CD4-positive, alpha-beta T cell treated with Interleukin-12 subunit alpha and Interleukin-12 subunit beta, for 1 hour (primary cell): ENCODE measurements at regions not wholly inside any gene's neighbourhood (a gene's known extent, or its start where the extent isn't known, plus 50 kb on each side); places are given as distances from the start of the nearest gene placed in this dataset.

Experiments
- DNase-seq: peaks from one replicate; pipeline ENCODE4 v3.0.0-alpha.2; 2020

DNA sequence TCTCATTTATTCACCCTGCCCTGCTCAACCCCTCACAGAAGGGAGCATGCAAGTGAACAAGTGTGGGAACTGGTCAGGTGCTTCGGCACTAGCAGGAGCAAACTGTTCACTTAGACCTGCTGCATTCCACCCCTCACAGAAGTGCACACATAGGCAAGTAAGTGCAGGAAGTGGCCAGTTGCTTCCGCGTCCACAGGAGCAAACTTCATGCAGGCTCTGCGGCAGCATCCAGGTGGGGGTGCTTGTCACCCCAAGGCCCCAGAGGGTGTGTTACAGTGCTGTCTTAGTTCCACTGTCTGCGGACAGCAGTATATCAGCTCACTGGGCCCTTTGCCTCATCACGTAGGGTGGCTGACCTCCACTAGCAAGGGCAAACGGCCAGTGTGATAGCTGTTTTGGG, 167.3 kb upstream of the AVPR1A start:
- no peak for DNase-seq

DNA sequence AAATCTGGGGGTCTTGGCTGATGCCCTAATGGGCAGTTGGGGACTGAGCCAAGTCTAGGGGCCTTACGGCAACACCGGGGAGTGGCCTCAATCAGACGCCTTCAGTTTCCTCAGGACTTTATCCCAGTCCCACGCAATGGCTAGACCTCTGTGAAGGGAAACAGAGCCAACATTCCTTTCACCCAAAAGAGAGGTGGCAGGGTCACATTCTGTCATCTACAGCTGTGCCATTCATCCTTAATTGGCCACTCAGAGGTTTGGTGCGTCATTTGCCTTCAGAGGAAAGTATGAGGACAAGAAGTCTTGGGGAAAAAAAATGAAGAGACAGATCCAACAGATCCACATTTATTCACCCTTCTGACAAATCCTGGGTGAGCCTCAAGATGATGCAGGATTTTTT, 166.9 kb upstream of the AVPR1A start:
- no peak for DNase-seq

DNA sequence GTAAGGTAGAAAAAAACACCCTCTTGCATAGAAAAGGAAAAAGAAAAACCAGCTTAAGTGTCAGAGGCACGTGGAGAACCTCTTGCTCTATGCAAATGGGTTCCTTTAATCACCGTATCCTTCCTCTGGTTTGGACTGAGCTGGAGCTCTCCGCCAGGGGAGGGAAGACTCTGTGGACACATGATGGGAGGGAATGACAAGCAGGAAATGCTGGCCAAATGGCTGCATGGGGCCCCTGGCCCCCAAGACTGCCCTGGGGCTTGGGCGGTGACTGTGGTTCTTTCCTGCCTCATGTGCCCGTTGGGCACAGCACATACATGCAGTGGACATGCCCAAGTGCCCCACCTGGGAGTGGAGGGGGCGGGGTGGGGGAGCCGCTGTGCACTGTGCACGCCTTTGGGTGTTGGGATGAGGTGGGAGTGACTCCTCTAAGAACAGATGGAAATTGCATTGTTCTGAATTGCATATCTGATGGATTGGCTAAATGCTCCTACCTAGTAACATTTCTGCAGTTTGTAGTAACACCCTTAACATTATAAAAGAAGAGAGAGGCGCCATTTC, 166.4 kb upstream of the AVPR1A start:
- no peak for DNase-seq

DNA sequence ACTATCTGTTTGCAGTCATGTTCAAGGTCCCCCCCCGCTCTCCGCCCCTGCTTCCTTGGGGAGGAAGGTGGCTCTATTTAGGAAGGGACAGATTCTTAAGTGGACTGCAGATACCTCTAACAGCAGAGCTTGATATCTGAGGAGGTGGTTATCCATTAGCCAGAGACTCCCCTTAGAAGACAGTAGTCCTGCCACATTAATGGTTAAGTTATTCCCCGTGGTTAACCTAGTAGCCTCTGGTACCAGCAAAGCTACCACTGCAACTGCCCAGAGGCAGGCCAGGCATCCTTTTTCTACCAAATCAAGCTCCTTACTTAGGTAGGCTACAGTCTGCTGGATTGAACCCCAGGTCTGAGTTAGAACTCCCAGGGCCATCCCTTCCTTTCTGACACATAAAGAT, 162.1 kb upstream of the AVPR1A start:
- no peak for DNase-seq

DNA sequence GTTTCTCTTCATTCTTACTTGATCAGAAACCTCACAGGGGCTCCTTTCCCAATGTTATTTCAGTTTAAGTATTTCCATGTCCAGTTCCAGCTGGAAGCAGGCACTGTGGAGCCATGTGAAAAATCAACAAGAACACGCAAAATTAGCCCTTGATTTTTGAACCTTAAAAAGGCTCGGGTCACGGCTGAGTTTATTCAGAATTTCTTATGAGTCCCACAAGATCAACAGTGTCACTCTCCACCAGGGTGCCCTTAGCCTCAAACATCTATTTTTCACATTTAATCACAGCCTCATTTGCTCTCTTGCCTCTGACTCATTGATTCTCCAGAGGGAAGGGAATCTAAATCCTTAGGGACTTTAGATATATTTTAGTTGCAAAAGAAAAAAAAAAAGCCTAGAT, 157.7 kb upstream of the AVPR1A start:
- no peak for DNase-seq

DNA sequence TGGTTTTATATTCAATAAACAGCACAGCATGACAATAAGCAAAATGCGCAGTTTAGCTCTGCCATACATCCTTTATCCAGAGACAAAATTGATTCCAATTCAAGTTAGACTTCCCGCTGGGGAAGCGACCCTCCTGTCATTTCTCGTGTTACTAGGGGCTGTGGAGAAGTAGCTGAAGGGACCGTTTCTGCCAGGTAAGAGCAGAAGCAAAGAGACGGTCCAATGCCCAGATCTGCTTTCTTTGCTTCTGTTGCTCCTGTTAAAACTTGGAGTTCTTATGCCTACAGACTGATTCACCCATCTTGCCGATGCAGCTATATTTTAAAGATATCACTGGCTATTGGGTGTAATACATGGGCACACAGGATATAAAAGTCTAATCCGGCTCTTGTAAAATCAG, 156.8 kb upstream of the AVPR1A start:
- DNase-seq = no peak

DNA sequence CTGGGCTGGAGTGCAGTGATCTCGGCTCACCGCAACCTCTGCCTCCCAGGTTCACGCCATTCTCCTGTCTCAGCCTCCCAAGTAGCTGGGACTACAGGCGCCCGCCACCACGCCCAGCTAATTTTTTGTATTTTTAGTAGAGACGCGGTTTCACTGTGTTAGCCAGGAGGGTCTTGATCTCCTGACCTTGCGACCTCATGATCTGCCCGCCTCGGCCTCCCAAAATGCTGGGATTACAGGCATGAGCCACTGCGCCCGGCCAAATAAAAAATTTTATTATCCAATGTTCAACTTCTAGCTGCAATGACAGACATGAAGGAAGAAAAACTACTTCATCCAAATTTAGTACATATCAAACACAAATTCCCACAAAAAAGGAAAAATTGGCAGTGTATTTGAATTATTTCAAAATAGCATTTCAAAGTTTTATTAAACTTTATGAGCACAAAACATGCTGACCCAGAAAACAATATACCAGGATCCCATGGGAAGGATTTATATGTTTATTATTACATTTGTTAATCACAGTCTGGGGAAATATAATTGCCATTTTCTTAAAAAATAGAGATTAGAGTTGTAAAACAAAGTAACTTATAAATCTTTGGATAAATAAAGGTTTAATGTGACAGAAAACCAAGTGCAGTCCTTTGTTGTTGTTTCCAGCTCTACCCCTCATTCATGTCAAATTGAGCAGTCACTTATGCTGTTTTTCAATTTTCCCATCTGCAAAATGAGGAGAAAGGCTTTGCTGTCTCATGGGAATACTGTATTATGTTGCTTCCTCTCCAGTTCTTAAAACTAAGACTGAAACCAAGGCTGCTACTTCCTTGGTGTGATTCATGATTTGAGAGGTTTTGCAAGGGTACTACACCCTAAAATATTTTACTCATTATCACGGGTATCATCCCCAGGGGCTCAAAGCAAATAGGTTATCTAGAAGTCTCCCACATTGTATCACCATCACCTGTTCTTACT, 155.2 kb upstream of the AVPR1A start:
- no peak for DNase-seq

DNA sequence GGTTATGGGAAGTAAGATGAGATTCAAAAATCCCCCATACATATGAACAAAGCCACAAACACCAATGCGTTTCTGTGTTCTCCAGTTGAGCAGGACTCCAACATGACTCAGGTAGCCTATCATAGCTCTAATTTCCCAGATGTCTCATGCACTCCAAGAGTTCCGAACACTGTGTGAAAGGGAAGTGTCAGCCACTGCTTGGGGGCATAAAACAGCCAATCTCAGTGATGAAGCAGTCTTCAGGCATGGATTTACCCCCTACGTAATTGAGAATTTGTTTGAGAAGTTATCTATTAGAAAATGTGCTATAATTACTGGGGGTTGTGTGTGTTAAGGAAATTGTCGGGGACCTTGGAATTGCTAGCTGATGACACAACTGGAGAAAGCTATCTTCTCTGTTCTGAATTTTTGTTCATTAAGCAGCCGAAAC, 153.9 kb upstream of the AVPR1A start:
- no peak for DNase-seq

DNA sequence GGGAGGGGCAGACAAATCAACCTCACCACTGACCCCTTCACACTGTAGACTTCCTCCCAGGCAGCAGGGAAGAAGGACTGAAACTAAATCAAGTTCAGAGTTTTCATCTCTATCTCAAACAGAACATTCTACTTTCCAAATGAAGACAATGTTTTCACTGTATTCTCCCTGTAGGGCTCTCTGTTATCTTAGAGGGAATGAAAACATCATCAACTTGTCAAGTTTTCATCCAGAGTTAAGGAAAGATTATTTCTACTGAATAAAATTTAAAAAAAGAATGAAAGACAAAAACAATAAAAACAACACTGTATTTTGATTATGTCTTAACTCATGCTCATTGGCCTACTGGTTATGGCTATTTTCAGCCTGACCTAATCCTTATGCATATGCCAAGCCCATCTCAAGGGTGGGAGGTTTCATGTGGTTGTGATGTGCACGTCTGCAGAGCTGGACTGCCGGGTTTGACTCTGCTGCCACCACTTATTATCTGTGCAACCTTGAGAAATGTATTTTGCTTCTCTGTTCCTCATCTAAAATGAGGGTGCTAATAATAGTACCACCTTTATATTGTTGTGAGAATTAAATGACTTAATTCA, 152.0 kb upstream of the AVPR1A start:
- DNase-seq = no peak

DNA sequence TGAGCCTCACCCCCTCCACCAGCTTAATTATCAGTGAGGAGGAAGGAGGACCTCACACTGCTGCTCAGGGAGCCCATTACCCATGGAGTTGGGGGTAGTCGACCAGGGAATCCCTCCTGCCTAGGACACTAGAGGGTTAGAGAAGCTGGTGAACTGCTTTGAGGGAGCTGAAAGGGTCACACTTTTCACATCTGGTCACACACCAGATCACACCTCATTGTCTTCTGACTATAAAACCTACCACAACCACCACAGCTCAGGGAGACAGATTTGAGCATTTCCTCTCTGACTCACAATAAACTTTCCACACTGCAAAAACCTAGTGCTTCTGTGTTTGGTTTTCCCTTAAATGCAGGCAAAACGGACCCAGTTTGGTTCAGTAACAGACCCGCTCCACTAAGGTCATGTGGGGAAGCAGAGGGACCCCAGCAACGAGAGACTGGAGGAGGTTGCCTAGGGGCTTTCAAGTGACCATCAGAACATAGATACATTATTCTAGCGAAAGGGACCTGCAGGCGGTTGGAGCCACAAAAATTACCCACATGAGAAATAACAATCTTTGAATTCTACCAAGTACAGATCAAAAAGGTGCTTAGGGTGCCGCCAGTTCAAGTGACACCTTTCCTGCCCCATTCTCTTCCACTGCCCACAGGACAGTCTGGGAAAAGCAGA, 151.4 kb upstream of the AVPR1A start:
- no peak for DNase-seq

DNA sequence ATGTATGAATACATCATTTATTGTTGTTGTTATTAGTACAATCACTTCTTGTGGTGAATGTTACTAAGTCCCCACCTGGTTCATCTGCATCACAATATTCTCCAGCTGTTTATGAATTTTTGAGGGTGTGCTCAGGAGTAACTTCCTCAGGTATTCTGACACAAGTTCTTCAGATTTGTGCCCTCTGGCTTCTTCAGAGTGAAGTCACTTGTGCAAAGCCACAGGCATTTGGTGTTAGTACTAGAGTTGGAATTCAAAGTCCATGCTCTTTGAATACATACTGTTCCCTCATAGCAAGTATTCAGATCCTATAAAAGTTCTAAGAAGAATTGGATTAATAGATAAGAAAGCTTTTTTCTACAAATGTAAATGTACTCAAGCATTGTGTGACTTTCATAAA, 150.3 kb upstream of the AVPR1A start:
- DNase-seq = no peak

DNA sequence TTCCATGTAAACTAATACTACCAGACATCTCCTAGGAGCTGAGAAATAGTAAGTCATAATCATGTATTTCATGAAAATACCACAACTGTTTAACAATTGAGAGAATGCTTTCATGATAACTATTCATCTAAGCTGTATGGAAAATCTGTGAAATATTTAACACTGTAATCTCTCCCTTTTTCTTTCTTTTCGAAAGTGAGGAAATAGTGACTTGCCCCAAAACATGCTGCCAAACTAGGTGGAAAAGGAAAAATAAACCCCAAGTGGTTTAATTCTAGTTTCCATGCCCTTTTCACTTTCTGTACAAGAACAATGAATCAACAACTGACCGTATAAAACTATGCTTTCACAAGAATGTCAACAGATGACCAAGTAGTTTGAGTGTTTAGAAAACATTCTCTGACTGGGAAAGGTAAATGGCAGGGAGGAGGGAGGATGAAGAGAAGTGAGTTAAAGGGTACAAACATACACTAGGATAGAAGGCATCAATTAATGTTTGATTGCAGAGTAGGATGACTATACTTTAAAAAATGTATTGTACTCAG, 147.5 kb upstream of the AVPR1A start:
- no peak for DNase-seq

DNA sequence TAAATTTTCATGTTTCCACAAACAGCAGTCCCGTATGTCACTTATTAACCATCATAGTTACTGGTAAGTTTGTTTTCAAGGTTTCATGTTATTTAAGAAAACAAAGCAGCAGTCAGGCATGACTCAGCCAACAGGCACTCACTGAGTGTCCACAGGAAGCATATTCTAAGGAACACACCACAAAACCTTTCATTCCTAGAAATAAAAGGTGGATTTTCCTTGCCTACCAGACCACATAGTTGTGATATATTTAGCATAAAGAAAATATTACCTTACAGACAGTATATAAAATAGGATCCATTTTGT, 143.3 kb upstream of the AVPR1A start:
- DNase-seq = no peak

DNA sequence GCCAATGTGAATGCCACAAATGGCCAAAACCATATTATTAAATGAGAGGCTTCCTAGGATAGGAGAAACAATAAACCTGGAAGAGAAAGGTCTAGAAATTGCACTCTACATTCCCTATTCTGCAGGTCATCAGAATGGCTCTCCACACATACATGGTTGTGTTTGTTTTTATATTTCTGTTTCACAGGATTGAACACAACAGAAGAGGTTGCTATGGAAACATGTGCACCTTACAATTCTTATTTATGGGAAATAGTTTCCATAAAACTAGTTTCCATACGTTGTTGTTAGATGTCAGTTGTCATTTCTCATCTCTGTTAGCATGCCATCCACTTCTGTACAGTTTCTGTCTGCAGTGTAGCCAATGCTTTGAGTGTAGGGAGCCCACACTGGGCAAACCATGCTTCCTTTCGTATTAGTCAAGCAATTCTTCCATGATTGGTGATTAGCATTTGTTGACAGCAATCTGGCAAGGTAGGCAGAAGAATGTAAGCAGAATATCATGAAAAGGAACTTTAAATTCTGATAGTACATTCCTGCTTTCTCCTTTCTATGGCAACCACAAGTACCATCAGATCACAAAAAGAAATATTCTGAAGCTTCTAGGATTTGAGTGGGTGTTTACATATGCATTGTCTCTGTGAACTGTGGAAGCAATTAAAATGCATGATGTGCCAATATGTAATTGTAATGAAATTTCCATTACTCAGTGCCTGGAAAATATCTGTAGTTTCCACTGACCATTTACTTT, 141.6 kb upstream of the AVPR1A start:
- DNase-seq = no peak

DNA sequence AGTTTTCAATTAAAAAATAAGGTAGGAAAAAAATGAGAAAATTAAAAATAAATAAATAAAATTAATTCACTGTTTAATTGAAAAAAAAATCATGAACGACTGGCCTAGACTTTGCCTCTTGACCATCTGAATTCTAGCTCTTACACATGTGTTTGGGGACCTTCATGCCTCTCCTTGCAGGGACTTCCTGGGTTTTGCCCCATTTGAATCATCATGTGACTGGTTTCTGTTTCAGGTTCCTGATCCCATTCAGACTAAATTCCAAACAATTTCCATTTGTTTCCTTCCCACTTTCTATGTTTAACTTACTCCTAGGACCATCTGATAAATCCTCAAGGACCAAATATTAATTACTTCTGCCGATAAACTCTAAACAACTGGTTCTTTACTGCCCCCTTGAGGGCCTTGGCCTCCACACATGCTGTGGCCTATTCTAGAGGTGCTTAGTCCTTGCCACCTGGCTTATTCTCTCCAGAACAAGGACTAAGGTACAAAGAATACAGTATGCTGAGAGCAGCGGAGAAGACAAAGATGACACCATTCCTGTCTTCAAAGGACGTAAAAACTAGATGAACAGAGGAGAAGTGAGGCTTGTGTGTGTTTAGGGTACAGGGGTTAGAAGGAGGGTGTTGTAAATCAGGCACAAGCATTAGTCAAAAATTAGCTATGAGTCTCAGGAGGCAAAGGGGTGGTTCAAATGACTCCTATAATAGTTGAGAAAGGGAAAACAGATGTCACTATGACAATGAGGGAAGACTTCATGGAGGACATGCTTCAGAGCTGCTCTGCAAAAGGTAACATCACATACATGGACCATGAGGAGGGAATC, 125.8 kb upstream of the AVPR1A start:
- DNase-seq = no peak

DNA sequence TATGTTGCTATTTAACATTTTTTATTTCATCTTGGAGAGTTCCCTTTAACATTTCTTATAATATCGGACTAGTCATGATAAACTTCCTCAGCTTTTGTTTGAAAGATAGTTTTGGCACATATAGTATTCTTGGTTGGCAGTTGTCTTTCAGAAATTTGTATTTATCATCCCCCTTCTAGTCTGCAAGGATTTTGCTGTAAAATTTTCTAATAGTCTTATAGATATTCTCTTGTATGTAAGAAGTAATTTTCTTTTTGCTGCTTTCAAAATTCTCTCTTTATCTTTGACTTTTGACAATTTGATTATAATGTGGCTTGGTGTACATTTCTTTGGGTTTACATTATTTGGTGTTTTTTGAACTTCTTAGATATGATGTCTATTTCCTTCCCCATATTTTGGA, 116.0 kb upstream of the AVPR1A start:
- DNase-seq = no peak

DNA sequence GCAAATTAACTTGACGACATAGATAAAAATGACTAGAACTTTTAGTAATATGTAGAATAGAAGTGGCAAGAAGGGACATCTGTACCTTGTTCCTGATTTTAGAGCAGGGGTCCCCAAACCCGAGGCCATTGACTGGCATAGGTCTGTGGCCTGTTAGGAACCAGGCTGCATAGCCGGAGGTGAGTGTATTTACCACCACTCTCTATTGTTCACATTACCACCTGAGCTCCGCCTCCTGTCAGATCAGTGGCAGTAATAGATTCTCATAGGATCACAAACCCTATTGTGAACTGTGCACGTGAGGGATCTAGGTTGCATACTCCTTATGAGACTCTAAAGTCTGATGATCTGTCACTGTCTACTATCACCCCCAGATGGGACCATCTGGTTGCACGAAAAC, 113.6 kb upstream of the AVPR1A start:
- no peak for DNase-seq

DNA sequence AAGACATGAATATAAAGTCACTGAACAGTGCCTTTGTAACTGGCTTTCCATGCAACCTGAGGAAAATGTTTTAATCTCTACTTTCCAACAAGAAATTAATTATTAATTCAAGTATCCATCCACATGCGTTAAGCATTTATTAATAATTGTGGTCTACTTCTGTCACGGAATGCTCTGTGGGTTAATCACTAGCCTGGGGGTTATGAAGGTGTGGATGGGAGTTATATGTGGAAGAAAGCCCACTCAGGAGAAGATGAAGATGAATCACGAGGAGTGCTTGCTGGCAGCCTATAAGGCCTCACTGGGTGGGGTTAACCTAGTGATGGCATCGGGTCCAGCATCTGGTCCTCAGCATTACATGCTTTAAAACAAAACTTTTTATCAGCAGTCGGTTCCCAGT, 99.5 kb upstream of the AVPR1A start:
- no peak for DNase-seq

DNA sequence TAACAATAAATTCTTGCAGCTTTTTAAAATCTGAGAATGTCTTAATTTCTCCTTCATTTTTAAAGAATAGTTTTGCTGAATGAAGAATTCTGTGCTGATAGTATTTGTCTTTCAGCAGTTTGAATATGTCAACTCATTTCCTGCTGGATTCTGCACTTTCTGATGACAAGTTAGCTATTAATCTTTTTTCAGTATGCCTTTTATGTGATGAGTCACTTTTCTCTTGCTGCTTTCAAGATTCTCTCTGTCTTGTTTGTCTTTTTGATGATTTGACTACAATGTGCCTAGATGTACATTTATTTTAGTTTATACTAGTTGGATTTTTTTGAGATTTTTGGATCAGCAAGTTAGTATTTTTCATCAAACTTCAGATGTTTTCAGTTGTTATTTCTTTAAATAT, 87.9 kb upstream of the AVPR1A start:
- DNase-seq = no peak

DNA sequence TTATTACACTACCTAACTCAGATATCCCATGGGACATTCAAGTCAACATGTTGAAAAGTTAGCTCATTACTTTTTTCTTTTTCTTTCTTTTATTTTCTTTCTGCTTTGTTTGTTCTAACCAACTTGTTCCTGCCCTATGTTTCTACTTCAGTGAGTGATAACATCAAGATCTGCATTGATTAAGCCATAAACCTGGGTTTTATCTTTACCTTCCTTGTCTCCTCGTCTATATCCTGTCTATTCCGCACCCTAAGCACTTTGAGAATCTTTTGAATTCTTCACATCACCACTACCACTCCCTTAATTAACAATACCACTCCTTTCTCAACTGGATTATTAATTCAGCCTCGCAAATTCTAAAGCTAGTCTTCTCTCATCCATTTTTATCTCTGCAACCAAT, 81.9 kb upstream of the AVPR1A start:
- DNase-seq = no peak

DNA sequence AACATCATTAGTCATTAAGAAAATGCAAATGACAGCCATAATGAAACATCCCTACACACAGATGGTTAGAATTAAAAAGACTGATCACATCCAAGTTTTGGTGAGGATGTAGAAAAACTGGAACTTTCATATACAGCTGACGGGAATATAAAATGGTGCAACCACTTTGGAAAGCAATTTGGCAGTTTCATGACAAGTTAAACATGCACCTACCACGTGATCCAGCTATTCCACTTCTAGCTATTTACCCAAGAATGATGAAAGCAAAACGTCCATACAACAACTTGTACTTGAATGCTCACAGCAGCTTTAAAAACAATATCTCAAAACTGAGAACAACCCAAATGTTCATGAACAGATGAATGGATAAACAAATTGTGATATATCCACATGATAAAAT, 77.9 kb upstream of the AVPR1A start:
- DNase-seq = no peak
